K562 (cell line): ENCODE measurements at regions not wholly inside any gene's neighbourhood (a gene's known extent, or its start where the extent isn't known, plus 50 kb on each side); places are given as distances from the start of the nearest gene placed in this dataset.

Experiments
- ATAC-seq: fragments of 200-7000 bp; cut with Tn5 transposase; 3 replicates; pipeline ENCODE4 v1.9.1; 2020; ENCODE audit warnings: moderate library complexity
- BruUV-seq: library from RNA; stranded (reverse); fragments of 400-500 nt; replicated peaks from 2 replicates; lab custom pipeline; 2021; lab: Mats Ljungman, UMichigan
- CTCF ChIA-PET: fragments of 300-600 bp; formaldehyde crosslinking; extraction: SDS; loops from one replicate; lab custom pipeline; 2021; ENCODE audit warnings: low intra/inter-chr PET ratio; lab: Yijun Ruan, JAX
- POLR2A ChIA-PET: fragments of 300-600, 350-650 bp; sonication (Branson Sonifier 250); formaldehyde crosslinking; extraction: SDS; loops from one replicate; lab custom pipeline; 2021; ENCODE audit warnings: antibody characterized with exemption, inconsistent platforms; lab: Yijun Ruan, JAX
- DNase-seq, 4 experiments: peaks; one replicate each; pipeline versions ENCODE4 v3.0.0 to v3.0.0-alpha.2; 2011 to 2018; ENCODE audit warnings: low spot score in 3 of 4, mixed read lengths in 3 of 4; ENCODE audit errors: extremely low read depth in 1 of 4
- FAIRE-seq: peaks from 2 replicates; lab custom pipeline; 2011; peaks lifted over from hg19 to GRCh38; lab: Jason Lieb, UNC
- H2AFZ ChIP-seq: 2 replicates; pipeline ENCODE4 v1.6.0; 2011; ENCODE audit warnings: low read depth, low read length, control low read depth, inconsistent platforms
- H3K27ac ChIP-seq: fragments of 200-600 bp; 3 replicates; pipeline ENCODE4 v1.8.0; 2011; ENCODE audit warnings: low read depth, mild to moderate bottlenecking, control low read depth, inconsistent platforms, low read length, moderate library complexity, mixed read lengths; ENCODE audit errors: extremely low read depth
- H3K27me3 ChIP-seq, 2 experiments: fragments of 300-600 bp in 1 of 2; 2 replicates in 1 of 2; 3 replicates in 1 of 2; pipeline versions ENCODE4 v1.6.0 to v1.8.0; 2011; ENCODE audit warnings: inconsistent platforms in 2 of 2, low read length in 2 of 2, mild to moderate bottlenecking in 1 of 2, mixed read lengths in 1 of 2, moderate library complexity in 1 of 2; ENCODE audit not compliant: control insufficient read depth in 2 of 2, insufficient read depth in 2 of 2
- H3K36me3 ChIP-seq: fragments of 300-600 bp; 3 replicates; pipeline ENCODE4 v1.8.0; 2011; ENCODE audit warnings: mild to moderate bottlenecking, low read length, inconsistent platforms; ENCODE audit not compliant: control insufficient read depth, insufficient read depth
- H3K4me1 ChIP-seq, 2 experiments: fragments of 200-600 bp in 1 of 2; replicated peaks in 1 of 2; 2 replicates in 1 of 2; 3 replicates in 1 of 2; pipeline versions ENCODE4 v1.5.1 to v1.8.0; 2011; ENCODE audit warnings: inconsistent platforms in 2 of 2, low read length in 2 of 2, mild to moderate bottlenecking in 1 of 2, mixed read lengths in 1 of 2, moderate library complexity in 1 of 2; ENCODE audit not compliant: control insufficient read depth in 2 of 2, insufficient read depth in 2 of 2
- H3K4me2 ChIP-seq: 2 replicates; pipeline ENCODE4 v1.6.1; 2011; ENCODE audit warnings: low read length, control low read depth, inconsistent platforms, mixed read lengths; ENCODE audit not compliant: insufficient read depth
- H3K4me3 ChIP-seq: fragments of 200-600 bp; sonication (generic), shearing (Covaris generic); 2 replicates; pipeline ENCODE4 v1.5.1; 2016; ENCODE audit warnings: control low read depth, inconsistent platforms
- H3K79me2 ChIP-seq: fragments of 200-600 bp; 3 replicates; pipeline ENCODE4 v1.8.0; 2011; ENCODE audit warnings: low read length, inconsistent platforms; ENCODE audit not compliant: control insufficient read depth, insufficient read depth
- H3K9ac ChIP-seq, 2 experiments: 2 replicates each; pipeline versions ENCODE4 v1.6.0 to v1.6.1; 2011; ENCODE audit warnings: low read depth in 2 of 2, low read length in 2 of 2, control low read depth in 1 of 2, inconsistent platforms in 1 of 2, mild to moderate bottlenecking in 1 of 2, mixed read lengths in 1 of 2; ENCODE audit not compliant: insufficient read depth in 1 of 2
- H3K9me1 ChIP-seq: one replicate; pipeline ENCODE4 v1.6.0; 2011; ENCODE audit warnings: inconsistent platforms, mild to moderate bottlenecking, low read length, moderate library complexity; ENCODE audit not compliant: control insufficient read depth, insufficient read depth
- H3K9me3 ChIP-seq: replicated peaks from 2 replicates; pipeline ENCODE4 v1.5.1; 2011; ENCODE audit warnings: low read depth, low read length, inconsistent platforms; ENCODE audit not compliant: control insufficient read depth, insufficient read depth
- H4K20me1 ChIP-seq: replicated peaks from 2 replicates; pipeline ENCODE4 v1.6.1; 2011; ENCODE audit warnings: low read length, inconsistent platforms, mixed read lengths; ENCODE audit not compliant: control insufficient read depth, insufficient read depth
- BACH1 ChIP-seq: fragments of 200-800 bp; sonication (Bioruptor generic); IDR thresholded peaks from 2 replicates; pipeline ENCODE4 v1.6.1; 2016; ENCODE audit warnings: missing genetic modification characterization, missing compliant biosample characterization
- PCBP1 ChIP-seq: fragments of 200-400 bp; formaldehyde crosslinking; IDR thresholded peaks from 2 replicates; pipeline ENCODE4 v1.6.1; 2018; ENCODE audit warnings: mild to moderate bottlenecking, low read depth, low read length; ENCODE audit not compliant: poor library complexity, severe bottlenecking
- PTBP1 ChIP-seq: fragments of 200-400 bp; formaldehyde crosslinking; IDR thresholded peaks from 2 replicates; pipeline ENCODE4 v1.6.1; 2017; ENCODE audit warnings: low read depth, low read length
- ZNF277 ChIP-seq: fragments of 250-450 bp; sonication (Bioruptor Pico); IDR thresholded peaks from 2 replicates; pipeline ENCODE4 v1.8.0; 2022; ENCODE audit warnings: inconsistent platforms, mild to moderate bottlenecking, moderate library complexity, borderline replicate concordance
- WGBS: fragments of 100-300 bp; shearing (Covaris generic); methylation state at CpG from one replicate; pipeline ENCODE4 v1.1.6; 2016; ENCODE audit warnings: low coverage, mixed read lengths; ENCODE audit not compliant: insufficient coverage; ENCODE audit errors: missing lambda C conversion rate; 5-methylcytosine and 5-hydroxymethylcytosine counted together
- in situ Hi-C: fragments of 300-500 bp; cut with MboI; formaldehyde crosslinking; loops from 4 replicates; pipeline ENCODE4 v1.15.0; 2018; ENCODE audit warnings: inconsistent platforms, mixed read lengths
- intact Hi-C: fragments of 100-400 bp; cut with micrococcal nuclease; formaldehyde crosslinking; loops from 2 replicates; pipeline ENCODE4 v1.14.2; 2022
- TF ChIP-seq, protein P1 (sequence below): fragments of 450-650 bp; IDR thresholded peaks from 2 replicates; pipeline ENCODE4 v1.6.1; 2014; ENCODE audit warnings: low read depth, mild to moderate bottlenecking, moderate library complexity, borderline replicate concordance
- TF ChIP-seq, protein P2 (sequence below), 2 experiments: IDR thresholded peaks in 1 of 2; conservative IDR thresholded peaks in 1 of 2; 2 replicates each; pipeline ENCODE4 v1.6.1; 2016; ENCODE audit warnings: low read depth in 2 of 2, mild to moderate bottlenecking in 1 of 2, missing compliant biosample characterization in 1 of 2, missing genetic modification characterization in 1 of 2, moderate library complexity in 1 of 2
- TF ChIP-seq, protein P3 (sequence below): sonication (generic); formaldehyde crosslinking; IDR thresholded peaks from 2 replicates; pipeline ENCODE4 v1.8.1; 2023; ENCODE audit warnings: mild to moderate bottlenecking, missing genetic modification reagents
- TF ChIP-seq, protein P4 (sequence below): fragments of 250-450 bp; sonication (Bioruptor Pico); IDR thresholded peaks from 2 replicates; pipeline ENCODE4 v1.5.0; 2021; ENCODE audit warnings: mild to moderate bottlenecking, borderline replicate concordance
- TF ChIP-seq, protein P5 (sequence below): fragments of 250-450 bp; sonication (Bioruptor Pico); IDR thresholded peaks from 2 replicates; pipeline ENCODE4 v1.9.0; 2021; ENCODE audit warnings: mild to moderate bottlenecking

GRCh38 chr10:78171633-78172400 lies 138.2 kb downstream of the RPS24 start:
- intact Hi-C loops, result no loop called here
- BruUV-seq, result no TSS peak
- 0% methylated on average over 6 of the region's 6 CpGs for WGBS
- Histone ChIP-seq H3K79me2 (no peaks in the 10 kb centered on the region), H3K36me3 (no peaks in the 10 kb centered on the region), H2AFZ (no peak overlapping the region), H3K4me2 (no peak overlapping the region), H3K4me3 (no peak overlapping the region), H3K27ac (no peak overlapping the region), H3K4me1 (no peaks in the 10 kb centered on the region; a peak in 1 of 5 replicates), H3K9me1 (no peaks in the 10 kb centered on the region), H3K27me3 (peaks cover 16 to 35% of the 10 kb centered on the region in 2 experiments), H4K20me1 (no peaks in the 10 kb centered on the region), H3K9me3 (no peaks in the 10 kb centered on the region), H3K9ac (no peak overlapping the region; a peak in 1 of 4 replicates)
- FAIRE-seq, result no peak
- CTCF ChIA-PET, result no interaction called here
- no peak for DNase-seq
- in situ Hi-C loops, result no loop called here
- ATAC-seq, result no peak
- POLR2A ChIA-PET, result no interaction called here
- TF ChIP-seq, protein P1, sequence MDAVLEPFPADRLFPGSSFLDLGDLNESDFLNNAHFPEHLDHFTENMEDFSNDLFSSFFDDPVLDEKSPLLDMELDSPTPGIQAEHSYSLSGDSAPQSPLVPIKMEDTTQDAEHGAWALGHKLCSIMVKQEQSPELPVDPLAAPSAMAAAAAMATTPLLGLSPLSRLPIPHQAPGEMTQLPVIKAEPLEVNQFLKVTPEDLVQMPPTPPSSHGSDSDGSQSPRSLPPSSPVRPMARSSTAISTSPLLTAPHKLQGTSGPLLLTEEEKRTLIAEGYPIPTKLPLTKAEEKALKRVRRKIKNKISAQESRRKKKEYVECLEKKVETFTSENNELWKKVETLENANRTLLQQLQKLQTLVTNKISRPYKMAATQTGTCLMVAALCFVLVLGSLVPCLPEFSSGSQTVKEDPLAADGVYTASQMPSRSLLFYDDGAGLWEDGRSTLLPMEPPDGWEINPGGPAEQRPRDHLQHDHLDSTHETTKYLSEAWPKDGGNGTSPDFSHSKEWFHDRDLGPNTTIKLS, result no peak
- TF ChIP-seq, protein P2, sequence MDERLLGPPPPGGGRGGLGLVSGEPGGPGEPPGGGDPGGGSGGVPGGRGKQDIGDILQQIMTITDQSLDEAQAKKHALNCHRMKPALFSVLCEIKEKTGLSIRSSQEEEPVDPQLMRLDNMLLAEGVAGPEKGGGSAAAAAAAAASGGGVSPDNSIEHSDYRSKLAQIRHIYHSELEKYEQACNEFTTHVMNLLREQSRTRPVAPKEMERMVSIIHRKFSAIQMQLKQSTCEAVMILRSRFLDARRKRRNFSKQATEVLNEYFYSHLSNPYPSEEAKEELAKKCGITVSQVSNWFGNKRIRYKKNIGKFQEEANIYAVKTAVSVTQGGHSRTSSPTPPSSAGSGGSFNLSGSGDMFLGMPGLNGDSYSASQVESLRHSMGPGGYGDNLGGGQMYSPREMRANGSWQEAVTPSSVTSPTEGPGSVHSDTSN (CRISPR knock-in tag; IDR thresholded peaks at IDR 0.05; ENCODE audit: low read depth), result no peak
- TF ChIP-seq, protein P2 (tag; conservative IDR thresholded peaks at IDR 0.05; ENCODE audit: low read depth), result no peak
- TF ChIP-seq, protein P3, sequence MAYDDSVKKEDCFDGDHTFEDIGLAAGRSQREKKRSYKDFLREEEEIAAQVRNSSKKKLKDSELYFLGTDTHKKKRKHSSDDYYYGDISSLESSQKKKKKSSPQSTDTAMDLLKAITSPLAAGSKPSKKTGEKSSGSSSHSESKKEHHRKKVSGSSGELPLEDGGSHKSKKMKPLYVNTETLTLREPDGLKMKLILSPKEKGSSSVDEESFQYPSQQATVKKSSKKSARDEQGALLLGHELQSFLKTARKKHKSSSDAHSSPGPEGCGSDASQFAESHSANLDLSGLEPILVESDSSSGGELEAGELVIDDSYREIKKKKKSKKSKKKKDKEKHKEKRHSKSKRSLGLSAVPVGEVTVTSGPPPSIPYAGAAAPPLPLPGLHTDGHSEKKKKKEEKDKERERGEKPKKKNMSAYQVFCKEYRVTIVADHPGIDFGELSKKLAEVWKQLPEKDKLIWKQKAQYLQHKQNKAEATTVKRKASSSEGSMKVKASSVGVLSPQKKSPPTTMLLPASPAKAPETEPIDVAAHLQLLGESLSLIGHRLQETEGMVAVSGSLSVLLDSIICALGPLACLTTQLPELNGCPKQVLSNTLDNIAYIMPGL, result no peak
- no peak for TF ChIP-seq BACH1 (tag)
- no peak for TF ChIP-seq PTBP1
- TF ChIP-seq, protein P4, sequence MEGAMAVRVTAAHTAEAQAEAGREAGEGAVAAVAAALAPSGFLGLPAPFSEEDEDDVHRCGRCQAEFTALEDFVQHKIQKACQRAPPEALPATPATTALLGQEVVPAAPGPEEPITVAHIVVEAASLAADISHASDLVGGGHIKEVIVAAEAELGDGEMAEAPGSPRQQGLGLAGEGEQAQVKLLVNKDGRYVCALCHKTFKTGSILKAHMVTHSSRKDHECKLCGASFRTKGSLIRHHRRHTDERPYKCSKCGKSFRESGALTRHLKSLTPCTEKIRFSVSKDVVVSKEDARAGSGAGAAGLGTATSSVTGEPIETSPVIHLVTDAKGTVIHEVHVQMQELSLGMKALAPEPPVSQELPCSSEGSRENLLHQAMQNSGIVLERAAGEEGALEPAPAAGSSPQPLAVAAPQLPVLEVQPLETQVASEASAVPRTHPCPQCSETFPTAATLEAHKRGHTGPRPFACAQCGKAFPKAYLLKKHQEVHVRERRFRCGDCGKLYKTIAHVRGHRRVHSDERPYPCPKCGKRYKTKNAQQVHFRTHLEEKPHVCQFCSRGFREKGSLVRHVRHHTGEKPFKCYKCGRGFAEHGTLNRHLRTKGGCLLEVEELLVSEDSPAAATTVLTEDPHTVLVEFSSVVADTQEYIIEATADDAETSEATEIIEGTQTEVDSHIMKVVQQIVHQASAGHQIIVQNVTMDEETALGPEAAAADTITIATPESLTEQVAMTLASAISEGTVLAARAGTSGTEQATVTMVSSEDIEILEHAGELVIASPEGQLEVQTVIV (CRISPR knock-in tag), result no peak
- no peak for TF ChIP-seq PCBP1
- TF ChIP-seq, protein P5, sequence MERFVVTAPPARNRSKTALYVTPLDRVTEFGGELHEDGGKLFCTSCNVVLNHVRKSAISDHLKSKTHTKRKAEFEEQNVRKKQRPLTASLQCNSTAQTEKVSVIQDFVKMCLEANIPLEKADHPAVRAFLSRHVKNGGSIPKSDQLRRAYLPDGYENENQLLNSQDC (CRISPR knock-in tag), result no peak
- no peak for TF ChIP-seq ZNF277 (CRISPR knock-in tag)
